ENCODE measurements at regions not wholly inside any gene's neighbourhood (a gene's known extent, or its start where the extent isn't known, plus 50 kb on each side); places are given as distances from the start of the nearest gene placed in this dataset.

DNA sequence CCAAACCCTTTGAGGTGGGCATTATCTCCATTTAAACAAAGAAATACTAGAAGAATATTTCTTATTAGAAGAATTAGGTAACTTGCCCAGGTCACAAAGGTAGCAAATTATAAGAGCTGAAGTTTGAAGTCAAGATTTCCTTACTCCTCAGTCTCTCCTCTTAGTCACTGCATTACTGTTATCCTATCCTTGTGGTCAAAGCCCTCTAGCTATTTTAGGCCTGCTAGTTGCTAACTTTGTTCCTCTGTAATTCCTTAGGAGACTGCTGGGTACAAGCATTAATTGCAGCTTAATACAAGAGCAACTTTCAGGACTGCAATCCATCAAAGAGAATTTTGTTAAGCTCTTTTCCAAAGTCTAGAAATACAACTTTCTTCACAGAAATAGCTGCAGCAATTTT, 528.2 kb downstream of the ZIC1 start:
- Histone ChIP-seq H3K36me3 (ENCODE audit: insufficient read depth) (no peaks in the 10 kb centered on the region), H4K20me1 (replicated peaks; ENCODE audit: insufficient read depth) (no peaks in the 10 kb centered on the region), H3K9me2 (ENCODE audit: insufficient read depth) (no peaks in the 10 kb centered on the region), H3K4me1 (ENCODE audit: insufficient read depth) (peaks cover 65% of the 10 kb centered on the region), H3K27me3 (ENCODE audit: insufficient read depth) (no peaks in the 10 kb centered on the region), H3F3A (replicated peaks; ENCODE audit: low read depth) (no peaks in the 10 kb centered on the region), H3K79me2 (replicated peaks; ENCODE audit: insufficient read depth) (no peaks in the 10 kb centered on the region), H3K4me2 (no peak overlapping the region), H2AFZ (no peak overlapping the region), H3K27ac (ENCODE audit: low read depth) (no peak overlapping the region), H3K4me3 (no peak overlapping the region)
- Mint-ChIP-seq H3K4me1 (peaks cover 64% of the 10 kb centered on the region), H3K27ac (no peak overlapping the region; the same call in 1 of the 2 replicates), H3K4me3 (no peak overlapping the region), H3K36me3 (ENCODE audit: low read depth) (no peaks in the 10 kb centered on the region), H3K27me3 (ENCODE audit: insufficient read depth, low read depth, poor library complexity) (no peaks in the 10 kb centered on the region), H3K9me3 (no peaks in the 10 kb centered on the region)
- ATAC-seq (no peak), DNase-seq (ENCODE audit: low spot score) (no peak)
- TF ChIP-seq REST (IDR thresholded peaks at IDR 0.05; ENCODE audit: unreplicated experiment) (no peak), ETS1 (IDR thresholded peaks at IDR 0.05) (no peak), POLR2AphosphoS5 (IDR thresholded peaks at IDR 0.05; ENCODE audit: low read depth) (no peak), ZNF331 (CRISPR knock-in tag; IDR thresholded peaks at IDR 0.05; ENCODE audit: low read depth) (no peak), EZH2 (IDR thresholded peaks at IDR 0.05; ENCODE audit: low read depth, unreplicated experiment) (no peak), NANOG (IDR thresholded peaks at IDR 0.05; ENCODE audit: borderline replicate concordance) (no peak), EZH2phosphoT487 (IDR thresholded peaks at IDR 0.05; ENCODE audit: unreplicated experiment) (no peak), CTCF (conservative IDR thresholded peaks at IDR 0.05; ENCODE audit: low read depth in 2 of 2) (no peak), JUNB (IDR thresholded peaks at IDR 0.05; ENCODE audit: unreplicated experiment) (no peak), STAT1 (IDR thresholded peaks at IDR 0.05; ENCODE audit: unreplicated experiment) (no peak), CREB1 (CRISPR knock-in tag; IDR thresholded peaks at IDR 0.05; ENCODE audit: low read depth) (no peak), ZNF114 (CRISPR knock-in tag; IDR thresholded peaks at IDR 0.05) (no peak)
- TF ChIP-seq, protein P1, sequence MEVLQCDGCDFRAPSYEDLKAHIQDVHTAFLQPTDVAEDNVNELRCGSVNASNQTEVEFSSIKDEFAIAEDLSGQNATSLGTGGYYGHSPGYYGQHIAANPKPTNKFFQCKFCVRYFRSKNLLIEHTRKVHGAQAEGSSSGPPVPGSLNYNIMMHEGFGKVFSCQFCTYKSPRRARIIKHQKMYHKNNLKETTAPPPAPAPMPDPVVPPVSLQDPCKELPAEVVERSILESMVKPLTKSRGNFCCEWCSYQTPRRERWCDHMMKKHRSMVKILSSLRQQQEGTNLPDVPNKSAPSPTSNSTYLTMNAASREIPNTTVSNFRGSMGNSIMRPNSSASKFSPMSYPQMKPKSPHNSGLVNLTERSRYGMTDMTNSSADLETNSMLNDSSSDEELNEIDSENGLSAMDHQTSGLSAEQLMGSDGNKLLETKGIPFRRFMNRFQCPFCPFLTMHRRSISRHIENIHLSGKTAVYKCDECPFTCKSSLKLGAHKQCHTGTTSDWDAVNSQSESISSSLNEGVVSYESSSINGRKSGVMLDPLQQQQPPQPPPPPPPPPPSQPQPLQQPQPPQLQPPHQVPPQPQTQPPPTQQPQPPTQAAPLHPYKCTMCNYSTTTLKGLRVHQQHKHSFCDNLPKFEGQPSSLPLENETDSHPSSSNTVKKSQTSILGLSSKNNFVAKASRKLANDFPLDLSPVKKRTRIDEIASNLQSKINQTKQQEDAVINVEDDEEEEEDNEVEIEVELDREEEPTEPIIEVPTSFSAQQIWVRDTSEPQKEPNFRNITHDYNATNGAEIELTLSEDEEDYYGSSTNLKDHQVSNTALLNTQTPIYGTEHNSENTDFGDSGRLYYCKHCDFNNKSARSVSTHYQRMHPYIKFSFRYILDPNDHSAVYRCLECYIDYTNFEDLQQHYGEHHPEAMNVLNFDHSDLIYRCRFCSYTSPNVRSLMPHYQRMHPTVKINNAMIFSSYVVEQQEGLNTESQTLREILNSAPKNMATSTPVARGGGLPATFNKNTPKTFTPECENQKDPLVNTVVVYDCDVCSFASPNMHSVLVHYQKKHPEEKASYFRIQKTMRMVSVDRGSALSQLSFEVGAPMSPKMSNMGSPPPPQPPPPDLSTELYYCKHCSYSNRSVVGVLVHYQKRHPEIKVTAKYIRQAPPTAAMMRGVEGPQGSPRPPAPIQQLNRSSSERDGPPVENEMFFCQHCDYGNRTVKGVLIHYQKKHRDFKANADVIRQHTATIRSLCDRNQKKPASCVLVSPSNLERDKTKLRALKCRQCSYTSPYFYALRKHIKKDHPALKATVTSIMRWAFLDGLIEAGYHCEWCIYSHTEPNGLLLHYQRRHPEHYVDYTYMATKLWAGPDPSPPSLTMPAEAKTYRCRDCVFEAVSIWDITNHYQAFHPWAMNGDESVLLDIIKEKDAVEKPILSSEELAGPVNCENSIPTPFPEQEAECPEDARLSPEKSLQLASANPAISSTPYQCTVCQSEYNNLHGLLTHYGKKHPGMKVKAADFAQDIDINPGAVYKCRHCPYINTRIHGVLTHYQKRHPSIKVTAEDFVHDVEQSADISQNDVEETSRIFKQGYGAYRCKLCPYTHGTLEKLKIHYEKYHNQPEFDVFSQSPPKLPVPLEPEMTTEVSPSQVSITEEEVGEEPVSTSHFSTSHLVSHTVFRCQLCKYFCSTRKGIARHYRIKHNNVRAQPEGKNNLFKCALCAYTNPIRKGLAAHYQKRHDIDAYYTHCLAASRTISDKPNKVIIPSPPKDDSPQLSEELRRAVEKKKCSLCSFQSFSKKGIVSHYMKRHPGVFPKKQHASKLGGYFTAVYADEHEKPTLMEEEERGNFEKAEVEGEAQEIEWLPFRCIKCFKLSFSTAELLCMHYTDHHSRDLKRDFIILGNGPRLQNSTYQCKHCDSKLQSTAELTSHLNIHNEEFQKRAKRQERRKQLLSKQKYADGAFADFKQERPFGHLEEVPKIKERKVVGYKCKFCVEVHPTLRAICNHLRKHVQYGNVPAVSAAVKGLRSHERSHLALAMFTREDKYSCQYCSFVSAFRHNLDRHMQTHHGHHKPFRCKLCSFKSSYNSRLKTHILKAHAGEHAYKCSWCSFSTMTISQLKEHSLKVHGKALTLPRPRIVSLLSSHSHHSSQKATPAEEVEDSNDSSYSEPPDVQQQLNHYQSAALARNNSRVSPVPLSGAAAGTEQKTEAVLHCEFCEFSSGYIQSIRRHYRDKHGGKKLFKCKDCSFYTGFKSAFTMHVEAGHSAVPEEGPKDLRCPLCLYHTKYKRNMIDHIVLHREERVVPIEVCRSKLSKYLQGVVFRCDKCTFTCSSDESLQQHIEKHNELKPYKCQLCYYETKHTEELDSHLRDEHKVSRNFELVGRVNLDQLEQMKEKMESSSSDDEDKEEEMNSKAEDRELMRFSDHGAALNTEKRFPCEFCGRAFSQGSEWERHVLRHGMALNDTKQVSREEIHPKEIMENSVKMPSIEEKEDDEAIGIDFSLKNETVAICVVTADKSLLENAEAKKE (CRISPR knock-in tag; IDR thresholded peaks at IDR 0.05): no peak

All from GM23338 (cell line).